ENCODE measurements at regions not wholly inside any gene's neighbourhood (a gene's known extent, or its start where the extent isn't known, plus 50 kb on each side); places are given as distances from the start of the nearest gene placed in this dataset.
"Not testable (repeated sequence)": the region's sequence is repeated elsewhere in the genome, so short reads cannot be mapped to it uniquely, and the experiment has no call there.

DNA sequence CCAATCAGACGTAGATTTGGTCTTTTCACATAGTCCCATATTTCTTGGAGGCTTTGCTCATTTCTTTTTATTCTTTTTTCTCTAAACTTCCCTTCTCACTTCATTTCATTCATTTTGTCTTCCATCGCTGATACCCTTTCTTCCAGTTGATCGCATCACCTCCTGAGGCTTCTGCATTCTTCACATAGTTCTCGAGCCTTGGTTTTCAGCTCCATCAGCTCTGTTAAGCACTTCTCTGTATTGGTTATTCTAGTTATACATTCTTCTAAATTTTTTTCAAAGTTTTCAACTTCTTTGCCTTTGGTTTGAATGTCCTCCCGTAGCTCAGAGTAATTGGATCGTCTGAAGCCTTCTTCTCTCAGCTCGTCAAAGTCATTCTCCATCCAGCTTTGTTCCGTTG is 250.5 kb downstream of the MDFIC start:
- TF ChIP-seq POLR2A (IDR thresholded peaks at IDR 0.05): not testable (repeated sequence)
- TF ChIP-seq, protein P1, sequence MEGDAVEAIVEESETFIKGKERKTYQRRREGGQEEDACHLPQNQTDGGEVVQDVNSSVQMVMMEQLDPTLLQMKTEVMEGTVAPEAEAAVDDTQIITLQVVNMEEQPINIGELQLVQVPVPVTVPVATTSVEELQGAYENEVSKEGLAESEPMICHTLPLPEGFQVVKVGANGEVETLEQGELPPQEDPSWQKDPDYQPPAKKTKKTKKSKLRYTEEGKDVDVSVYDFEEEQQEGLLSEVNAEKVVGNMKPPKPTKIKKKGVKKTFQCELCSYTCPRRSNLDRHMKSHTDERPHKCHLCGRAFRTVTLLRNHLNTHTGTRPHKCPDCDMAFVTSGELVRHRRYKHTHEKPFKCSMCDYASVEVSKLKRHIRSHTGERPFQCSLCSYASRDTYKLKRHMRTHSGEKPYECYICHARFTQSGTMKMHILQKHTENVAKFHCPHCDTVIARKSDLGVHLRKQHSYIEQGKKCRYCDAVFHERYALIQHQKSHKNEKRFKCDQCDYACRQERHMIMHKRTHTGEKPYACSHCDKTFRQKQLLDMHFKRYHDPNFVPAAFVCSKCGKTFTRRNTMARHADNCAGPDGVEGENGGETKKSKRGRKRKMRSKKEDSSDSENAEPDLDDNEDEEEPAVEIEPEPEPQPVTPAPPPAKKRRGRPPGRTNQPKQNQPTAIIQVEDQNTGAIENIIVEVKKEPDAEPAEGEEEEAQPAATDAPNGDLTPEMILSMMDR (IDR thresholded peaks at IDR 0.05): not testable (repeated sequence)
